ENCODE measurements at regions not wholly inside any gene's neighbourhood (a gene's known extent, or its start where the extent isn't known, plus 50 kb on each side); places are given as distances from the start of the nearest gene placed in this dataset.

DNA sequence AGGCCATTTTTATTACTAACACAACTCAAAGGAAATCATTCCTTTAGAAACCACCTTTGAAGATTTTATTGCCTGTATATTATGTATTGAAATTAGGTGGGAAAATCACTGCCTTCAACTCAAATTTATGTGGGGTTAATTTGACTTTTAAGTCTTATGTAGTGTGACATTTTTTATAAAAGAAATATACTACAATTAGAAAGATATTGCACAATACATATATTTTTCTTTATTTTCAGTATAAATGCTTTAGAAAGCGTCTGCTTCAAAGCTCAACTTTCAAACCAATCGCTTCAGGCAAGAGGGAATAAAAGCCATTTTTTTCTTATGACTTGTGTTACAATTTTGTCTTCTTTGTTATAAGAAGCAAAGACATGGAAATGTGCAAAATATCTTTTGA is 337.4 kb upstream of the ZWINT start:
- TF ChIP-seq, protein P1, sequence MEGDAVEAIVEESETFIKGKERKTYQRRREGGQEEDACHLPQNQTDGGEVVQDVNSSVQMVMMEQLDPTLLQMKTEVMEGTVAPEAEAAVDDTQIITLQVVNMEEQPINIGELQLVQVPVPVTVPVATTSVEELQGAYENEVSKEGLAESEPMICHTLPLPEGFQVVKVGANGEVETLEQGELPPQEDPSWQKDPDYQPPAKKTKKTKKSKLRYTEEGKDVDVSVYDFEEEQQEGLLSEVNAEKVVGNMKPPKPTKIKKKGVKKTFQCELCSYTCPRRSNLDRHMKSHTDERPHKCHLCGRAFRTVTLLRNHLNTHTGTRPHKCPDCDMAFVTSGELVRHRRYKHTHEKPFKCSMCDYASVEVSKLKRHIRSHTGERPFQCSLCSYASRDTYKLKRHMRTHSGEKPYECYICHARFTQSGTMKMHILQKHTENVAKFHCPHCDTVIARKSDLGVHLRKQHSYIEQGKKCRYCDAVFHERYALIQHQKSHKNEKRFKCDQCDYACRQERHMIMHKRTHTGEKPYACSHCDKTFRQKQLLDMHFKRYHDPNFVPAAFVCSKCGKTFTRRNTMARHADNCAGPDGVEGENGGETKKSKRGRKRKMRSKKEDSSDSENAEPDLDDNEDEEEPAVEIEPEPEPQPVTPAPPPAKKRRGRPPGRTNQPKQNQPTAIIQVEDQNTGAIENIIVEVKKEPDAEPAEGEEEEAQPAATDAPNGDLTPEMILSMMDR (conservative IDR thresholded peaks at IDR 0.05; ENCODE audit: low read length), result no peak
- no peak for TF ChIP-seq EZH2phosphoT487 (IDR thresholded peaks at IDR 0.05; ENCODE audit: borderline replicate concordance, low read depth, low read length)
